ENCODE measurements at regions not wholly inside any gene's neighbourhood (a gene's known extent, or its start where the extent isn't known, plus 50 kb on each side); places are given as distances from the start of the nearest gene placed in this dataset.
A peak's percentile ranks its signal among the peaks of the same experiment; 100 is the strongest.

- Histone ChIP-seq H3K36me3 (ENCODE audit: control insufficient read depth, insufficient read depth, low read length) (no peaks in the 10 kb centered on the region), H3K4me1 (ENCODE audit: control insufficient read depth, insufficient read depth, low read length) (peaks cover 30% of the 10 kb centered on the region), H3K27me3 (ENCODE audit: control insufficient read depth, insufficient read depth, low read length) (peaks cover 2% of the 10 kb centered on the region), H3K27ac (ENCODE audit: low read length) (peak overlapping the region; percentile 84), H3K9me3 (replicated peaks; ENCODE audit: control insufficient read depth, low read depth, low read length) (no peaks in the 10 kb centered on the region), H3K4me3 (ENCODE audit: low read length) (no peak overlapping the region)
- DNase-seq, result peak; percentile 71
- no CpG with 5 or more reads among the region's 1 CpG for WGBS (ENCODE audit: insufficient coverage)
These were observed 83.2 kb downstream of the ZNF280B start for GRCh38 chr22:22425356-22425755.

GRCh38 chr22:22425783-22426624 lies 82.5 kb downstream of the ZNF280B start:
- peak overlapping the region; percentile 84 for H3K27ac ChIP-seq (ENCODE audit: low read length)
- DNase-seq, result no peak
- peaks cover 30% of the 10 kb centered on the region for H3K4me1 ChIP-seq (ENCODE audit: control insufficient read depth, insufficient read depth, low read length)
- H3K27me3 ChIP-seq (ENCODE audit: control insufficient read depth, insufficient read depth, low read length), result peaks cover 2% of the 10 kb centered on the region
- no peaks in the 10 kb centered on the region for H3K9me3 ChIP-seq (replicated peaks; ENCODE audit: control insufficient read depth, low read depth, low read length)
- H3K4me3 ChIP-seq (ENCODE audit: low read length), result no peak overlapping the region
- H3K36me3 ChIP-seq (ENCODE audit: control insufficient read depth, insufficient read depth, low read length), result no peaks in the 10 kb centered on the region
- WGBS (ENCODE audit: insufficient coverage), result 49% methylated on average over 4 of the region's 8 CpGs

- DNase-seq, result no peak
- no peaks in the 10 kb centered on the region for H3K36me3 ChIP-seq (ENCODE audit: control insufficient read depth, insufficient read depth, low read length)
- no peak overlapping the region for H3K27ac ChIP-seq (ENCODE audit: low read length)
- peaks cover 30% of the 10 kb centered on the region for H3K4me1 ChIP-seq (ENCODE audit: control insufficient read depth, insufficient read depth, low read length)
- H3K27me3 ChIP-seq (ENCODE audit: control insufficient read depth, insufficient read depth, low read length), result no peaks in the 10 kb centered on the region
- H3K9me3 ChIP-seq (replicated peaks; ENCODE audit: control insufficient read depth, low read depth, low read length), result no peaks in the 10 kb centered on the region
- no peak overlapping the region for H3K4me3 ChIP-seq (ENCODE audit: low read length)
- WGBS (ENCODE audit: insufficient coverage), result 85% methylated on average over 2 of the region's 4 CpGs
These were observed 80.9 kb downstream of the ZNF280B start for GRCh38 chr22:22427542-22428065.

GRCh38 chr22:22428222-22429098 lies 80.1 kb downstream of the ZNF280B start:
- no peaks in the 10 kb centered on the region for H3K9me3 ChIP-seq (replicated peaks; ENCODE audit: control insufficient read depth, low read depth, low read length)
- peaks cover 28% of the 10 kb centered on the region for H3K4me1 ChIP-seq (ENCODE audit: control insufficient read depth, insufficient read depth, low read length)
- H3K4me3 ChIP-seq (ENCODE audit: low read length), result no peak overlapping the region
- no peaks in the 10 kb centered on the region for H3K27me3 ChIP-seq (ENCODE audit: control insufficient read depth, insufficient read depth, low read length)
- DNase-seq, result no peak
- H3K27ac ChIP-seq (ENCODE audit: low read length), result no peak overlapping the region
- WGBS (ENCODE audit: insufficient coverage), result 78% methylated on average over 4 of the region's 8 CpGs
- no peaks in the 10 kb centered on the region for H3K36me3 ChIP-seq (ENCODE audit: control insufficient read depth, insufficient read depth, low read length)

- Histone ChIP-seq H3K36me3 (ENCODE audit: control insufficient read depth, insufficient read depth, low read length) (no peaks in the 10 kb centered on the region), H3K27ac (ENCODE audit: low read length) (no peak overlapping the region), H3K4me3 (ENCODE audit: low read length) (no peak overlapping the region), H3K9me3 (replicated peaks; ENCODE audit: control insufficient read depth, low read depth, low read length) (no peaks in the 10 kb centered on the region), H3K4me1 (ENCODE audit: control insufficient read depth, insufficient read depth, low read length) (peaks cover 21% of the 10 kb centered on the region), H3K27me3 (ENCODE audit: control insufficient read depth, insufficient read depth, low read length) (no peaks in the 10 kb centered on the region)
- no peak for DNase-seq
- WGBS (ENCODE audit: insufficient coverage), result 43% methylated on average over 6 of the region's 6 CpGs
These were observed 79.0 kb downstream of the ZNF280B start for GRCh38 chr22:22429369-22430108.

- DNase-seq, result no peak
- Histone ChIP-seq H3K4me3 (ENCODE audit: low read length) (no peak overlapping the region), H3K27me3 (ENCODE audit: control insufficient read depth, insufficient read depth, low read length) (no peaks in the 10 kb centered on the region), H3K4me1 (ENCODE audit: control insufficient read depth, insufficient read depth, low read length) (peaks cover 15% of the 10 kb centered on the region), H3K36me3 (ENCODE audit: control insufficient read depth, insufficient read depth, low read length) (no peaks in the 10 kb centered on the region), H3K9me3 (replicated peaks; ENCODE audit: control insufficient read depth, low read depth, low read length) (no peaks in the 10 kb centered on the region), H3K27ac (ENCODE audit: low read length) (no peak overlapping the region)
- WGBS (ENCODE audit: insufficient coverage), result 71% methylated on average over 1 of the region's 4 CpGs
These were observed 78.3 kb downstream of the ZNF280B start for GRCh38 chr22:22430111-22430820.

GRCh38 chr22:22431271-22432220 lies 77.0 kb downstream of the ZNF280B start:
- Histone ChIP-seq H3K27me3 (ENCODE audit: control insufficient read depth, insufficient read depth, low read length) (no peaks in the 10 kb centered on the region), H3K4me1 (ENCODE audit: control insufficient read depth, insufficient read depth, low read length) (peaks cover 5% of the 10 kb centered on the region), H3K27ac (ENCODE audit: low read length) (no peak overlapping the region), H3K4me3 (ENCODE audit: low read length) (no peak overlapping the region), H3K9me3 (replicated peaks; ENCODE audit: control insufficient read depth, low read depth, low read length) (no peaks in the 10 kb centered on the region), H3K36me3 (ENCODE audit: control insufficient read depth, insufficient read depth, low read length) (no peaks in the 10 kb centered on the region)
- DNase-seq, result peak; percentile 63
- 45% methylated on average over 4 of the region's 7 CpGs for WGBS (ENCODE audit: insufficient coverage)

GRCh38 chr22:22432479-22432878 lies 76.1 kb downstream of the ZNF280B start:
- Histone ChIP-seq H3K36me3 (ENCODE audit: control insufficient read depth, insufficient read depth, low read length) (no peaks in the 10 kb centered on the region), H3K27me3 (ENCODE audit: control insufficient read depth, insufficient read depth, low read length) (no peaks in the 10 kb centered on the region), H3K4me1 (ENCODE audit: control insufficient read depth, insufficient read depth, low read length) (no peaks in the 10 kb centered on the region), H3K9me3 (replicated peaks; ENCODE audit: control insufficient read depth, low read depth, low read length) (no peaks in the 10 kb centered on the region), H3K4me3 (ENCODE audit: low read length) (no peak overlapping the region), H3K27ac (ENCODE audit: low read length) (no peak overlapping the region)
- DNase-seq, result no peak
- 60% methylated on average over 1 of the region's 1 CpG for WGBS (ENCODE audit: insufficient coverage)

- H3K27ac ChIP-seq (ENCODE audit: low read length), result no peak overlapping the region
- no peak overlapping the region for H3K4me3 ChIP-seq (ENCODE audit: low read length)
- H3K36me3 ChIP-seq (ENCODE audit: control insufficient read depth, insufficient read depth, low read length), result no peaks in the 10 kb centered on the region
- no peak for DNase-seq
- H3K9me3 ChIP-seq (replicated peaks; ENCODE audit: control insufficient read depth, low read depth, low read length), result no peaks in the 10 kb centered on the region
- no peaks in the 10 kb centered on the region for H3K27me3 ChIP-seq (ENCODE audit: control insufficient read depth, insufficient read depth, low read length)
- WGBS (ENCODE audit: insufficient coverage), result 60% methylated on average over 1 of the region's 3 CpGs
- no peaks in the 10 kb centered on the region for H3K4me1 ChIP-seq (ENCODE audit: control insufficient read depth, insufficient read depth, low read length)
These were observed 75.6 kb downstream of the ZNF280B start for GRCh38 chr22:22432937-22433336.

All from muscle of leg (tissue), 3 donors.